Cardiac muscle cell (in vitro differentiated cells and primary cell): ENCODE measurements at regions not wholly inside any gene's neighbourhood (a gene's known extent, or its start where the extent isn't known, plus 50 kb on each side); places are given as distances from the start of the nearest gene placed in this dataset.
"Not testable (repeated sequence)": the region's sequence is repeated elsewhere in the genome, so short reads cannot be mapped to it uniquely, and the experiment has no call there.

Experiments
- DNase-seq, 2 donors: peaks; one replicate each; pipeline versions ENCODE4 v3.0.0 to v3.0.0-alpha.2; 2010 to 2017; ENCODE audit warnings: low read depth in 1 of 2, low spot score in 1 of 2
- H3K27ac ChIP-seq: fragments of 200-600 bp; sonication (generic); 2 replicates; pipeline ENCODE4 v1.5.1; 2016
- H3K27me3 ChIP-seq: fragments of 200-600 bp; sonication (generic); 2 replicates; pipeline ENCODE4 v1.6.0; 2016; ENCODE audit warnings: control low read depth
- H3K36me3 ChIP-seq: fragments of 200-600 bp; sonication (generic); 2 replicates; pipeline ENCODE4 v1.5.1; 2016; ENCODE audit warnings: control low read depth
- H3K4me1 ChIP-seq: fragments of 200-600 bp; sonication (generic); 2 replicates; pipeline ENCODE4 v1.8.1; 2017; ENCODE audit warnings: low read depth, mild to moderate bottlenecking, mixed run types
- H3K4me3 ChIP-seq: fragments of 200-600 bp; sonication (generic); 2 replicates; pipeline ENCODE4 v1.5.1; 2016; ENCODE audit warnings: mild to moderate bottlenecking
- H3K9me3 ChIP-seq: fragments of 200-600 bp; sonication (generic); 2 replicates; pipeline ENCODE4 v1.5.1; 2017; ENCODE audit warnings: low read depth, mild to moderate bottlenecking, control low read depth

DNA sequence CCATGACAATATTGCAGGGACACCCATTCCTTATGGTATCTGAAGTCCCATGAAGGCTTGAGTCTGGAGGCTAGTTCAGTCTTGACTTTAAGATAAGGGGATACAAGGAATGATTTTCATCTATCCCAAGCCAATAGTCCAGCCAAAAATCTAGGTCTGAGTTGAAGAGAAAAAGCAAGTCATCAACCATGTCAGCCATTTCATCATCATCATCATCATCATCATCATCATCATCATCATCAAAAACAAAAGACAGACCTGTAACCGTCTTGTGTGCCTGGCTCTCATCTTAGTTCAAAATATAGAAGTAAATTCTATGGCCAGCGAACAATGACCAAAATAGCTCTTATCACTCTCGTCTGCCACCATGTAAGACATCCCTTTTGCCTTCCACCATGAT is 59.5 kb upstream of the FAM90A26 start:
- not testable (repeated sequence) for H3K9me3 ChIP-seq, DNase-seq, H3K27me3 ChIP-seq, H3K36me3 ChIP-seq, H3K27ac ChIP-seq, H3K4me1 ChIP-seq, H3K4me3 ChIP-seq

- not testable (repeated sequence) for H3K36me3 ChIP-seq, DNase-seq, H3K9me3 ChIP-seq, H3K27ac ChIP-seq, H3K4me1 ChIP-seq, H3K27me3 ChIP-seq, H3K4me3 ChIP-seq
Observed at GRCh38 chr4:9103148-9103524, 67.1 kb upstream of the FAM90A26 start.

DNA sequence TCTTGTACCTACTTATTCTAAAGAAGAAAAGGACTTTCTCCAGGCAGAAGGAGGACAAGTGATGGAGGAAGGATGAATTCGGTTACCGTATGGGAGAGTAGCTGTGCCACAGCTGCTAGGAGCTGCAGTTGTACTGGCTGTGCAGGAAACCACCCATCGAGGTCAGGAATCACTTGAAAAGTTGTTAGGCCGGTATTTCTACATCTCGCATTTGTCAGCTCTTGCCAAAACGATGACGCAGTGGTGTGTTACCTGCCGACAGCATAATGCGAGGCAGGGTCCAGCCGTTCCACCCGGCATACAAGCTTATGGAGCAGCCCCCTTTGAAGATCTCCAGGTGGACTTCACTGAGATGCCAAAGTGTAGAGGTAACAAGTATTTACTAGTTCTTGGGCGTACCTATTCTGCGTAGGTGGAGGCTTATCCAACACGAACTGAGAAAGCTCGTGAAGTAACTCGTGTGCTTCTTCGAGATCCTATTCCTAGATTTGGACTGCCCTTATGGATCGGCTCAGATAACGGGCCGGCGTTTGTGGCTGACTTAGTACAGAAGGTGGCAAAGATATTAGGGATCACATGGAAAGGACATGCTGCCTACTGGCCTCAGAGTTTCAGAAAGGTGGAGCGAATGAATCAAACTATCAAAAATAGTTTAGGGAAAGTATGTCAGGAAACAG is 67.6 kb upstream of the FAM90A26 start:
- not testable (repeated sequence) for DNase-seq, H3K9me3 ChIP-seq

DNA sequence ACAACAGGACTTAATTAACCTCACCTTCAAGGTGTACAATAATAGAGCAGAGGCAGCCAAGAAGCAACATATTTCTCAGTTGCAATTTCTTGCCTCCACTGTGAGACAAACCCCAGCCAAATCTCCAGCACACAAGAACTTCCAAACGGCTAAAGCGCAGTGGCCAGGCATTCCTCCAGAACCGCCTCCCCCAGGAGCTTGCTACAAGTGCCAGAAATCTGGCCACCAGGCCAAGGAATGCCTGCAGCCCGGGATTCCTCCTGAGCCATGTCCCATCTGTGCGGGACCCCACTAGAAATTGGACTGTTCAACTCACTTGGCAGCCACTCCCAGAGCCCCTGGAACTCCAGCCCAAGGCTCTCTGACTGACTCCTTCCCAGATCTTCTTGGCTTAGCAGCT is 73.9 kb upstream of the FAM90A26 start:
- not testable (repeated sequence) for H3K36me3 ChIP-seq, H3K27me3 ChIP-seq, H3K9me3 ChIP-seq, H3K27ac ChIP-seq, DNase-seq, H3K4me3 ChIP-seq, H3K4me1 ChIP-seq

More for the DNA sequence above, 67.6 kb upstream of the FAM90A26 start:
- not testable (repeated sequence) for H3K27ac ChIP-seq, H3K4me3 ChIP-seq, H3K36me3 ChIP-seq, H3K27me3 ChIP-seq, H3K4me1 ChIP-seq

DNA sequence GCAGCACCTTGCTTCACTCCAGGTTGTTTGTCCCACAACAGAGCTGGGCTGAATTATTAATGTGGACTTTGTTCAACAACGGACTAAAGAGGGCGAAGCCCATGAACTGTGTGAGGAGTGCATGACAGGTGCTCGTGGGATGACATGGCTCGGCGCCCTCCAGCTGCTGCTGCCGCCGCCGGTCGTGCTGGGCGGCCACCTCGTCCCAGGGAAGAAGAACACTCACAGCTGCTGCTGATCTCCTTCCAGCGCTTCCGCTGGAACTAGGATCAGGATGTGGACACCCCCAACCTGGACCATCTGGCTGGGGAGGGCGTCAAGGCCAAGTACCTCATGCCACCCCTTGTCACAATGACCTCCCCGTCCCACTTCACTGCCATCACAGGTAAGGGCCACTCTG is 91.4 kb upstream of the FAM90A26 start:
- not testable (repeated sequence) for H3K36me3 ChIP-seq, DNase-seq

DNA sequence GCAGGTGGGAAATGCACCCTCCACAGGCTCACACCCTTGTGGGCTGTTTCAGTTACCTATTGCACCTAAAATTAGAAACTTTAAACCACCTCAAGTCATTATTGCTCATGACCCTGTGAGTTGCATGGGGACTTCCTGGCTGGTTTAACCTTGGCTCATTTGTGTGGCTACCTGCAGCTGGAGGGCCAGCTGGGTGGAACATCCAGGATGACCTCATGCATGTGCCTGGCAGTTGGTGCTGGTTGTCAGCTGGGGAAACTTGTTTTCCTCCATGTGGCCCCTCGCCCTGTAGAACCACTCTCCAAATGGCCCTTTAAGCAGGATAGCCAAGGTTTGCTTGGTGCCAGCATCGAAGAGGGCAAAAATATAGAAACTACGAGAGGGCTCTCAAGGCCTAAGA is 93.2 kb upstream of the FAM90A26 start:
- not testable (repeated sequence) for H3K4me3 ChIP-seq, H3K36me3 ChIP-seq, DNase-seq, H3K27me3 ChIP-seq, H3K9me3 ChIP-seq, H3K27ac ChIP-seq, H3K4me1 ChIP-seq

More for the DNA sequence above, 91.4 kb upstream of the FAM90A26 start:
- not testable (repeated sequence) for H3K27me3 ChIP-seq, H3K27ac ChIP-seq, H3K4me3 ChIP-seq, H3K9me3 ChIP-seq, H3K4me1 ChIP-seq

DNA sequence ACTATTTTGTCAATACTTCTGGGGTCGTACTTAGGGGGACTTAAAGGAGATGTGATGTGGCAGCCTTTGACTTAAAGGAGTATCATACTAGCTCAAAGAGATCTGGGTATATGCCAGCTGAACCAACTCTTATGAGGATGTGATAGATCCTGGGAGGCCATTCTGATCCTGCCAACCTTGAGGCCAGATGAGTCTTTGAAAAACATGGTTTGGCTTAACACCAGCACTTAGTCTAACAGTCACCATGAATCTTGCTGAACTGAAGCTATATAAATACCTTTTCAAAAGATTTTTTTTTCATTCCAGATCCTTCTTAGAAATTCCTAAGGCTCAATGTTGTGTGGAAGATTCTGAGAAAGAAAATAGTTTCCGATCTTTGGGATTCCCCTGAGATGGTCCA is 93.7 kb upstream of the FAM90A26 start:
- not testable (repeated sequence) for H3K36me3 ChIP-seq, H3K4me1 ChIP-seq, DNase-seq, H3K4me3 ChIP-seq, H3K27ac ChIP-seq, H3K9me3 ChIP-seq, H3K27me3 ChIP-seq

DNA sequence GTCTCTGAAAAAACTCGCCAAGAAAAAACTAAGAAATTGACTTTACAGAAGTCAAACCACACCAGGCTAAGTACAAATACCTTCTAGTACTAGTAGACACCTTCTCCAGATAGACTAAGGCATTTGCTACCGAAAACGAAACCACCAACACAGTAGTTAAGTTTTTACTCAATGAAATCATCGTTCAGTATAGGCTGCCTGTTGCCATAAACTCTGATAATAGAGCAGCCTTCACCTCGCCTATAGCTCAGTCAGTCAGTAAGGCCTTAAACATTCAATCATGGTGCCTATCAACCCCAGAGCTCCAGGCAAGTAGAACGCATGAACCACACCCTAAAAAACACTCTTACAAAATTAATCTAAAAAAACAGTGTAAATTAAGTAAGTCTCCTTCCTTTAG is 96.8 kb upstream of the FAM90A26 start:
- DNase-seq, H3K36me3 ChIP-seq, H3K4me3 ChIP-seq, H3K9me3 ChIP-seq, H3K27me3 ChIP-seq, H3K4me1 ChIP-seq, H3K27ac ChIP-seq: not testable (repeated sequence)

- not testable (repeated sequence) for H3K36me3 ChIP-seq, H3K9me3 ChIP-seq, DNase-seq, H3K27ac ChIP-seq, H3K4me3 ChIP-seq, H3K27me3 ChIP-seq, H3K4me1 ChIP-seq
Observed at GRCh38 chr4:9072521-9073220, 97.5 kb upstream of the FAM90A26 start.

DNA sequence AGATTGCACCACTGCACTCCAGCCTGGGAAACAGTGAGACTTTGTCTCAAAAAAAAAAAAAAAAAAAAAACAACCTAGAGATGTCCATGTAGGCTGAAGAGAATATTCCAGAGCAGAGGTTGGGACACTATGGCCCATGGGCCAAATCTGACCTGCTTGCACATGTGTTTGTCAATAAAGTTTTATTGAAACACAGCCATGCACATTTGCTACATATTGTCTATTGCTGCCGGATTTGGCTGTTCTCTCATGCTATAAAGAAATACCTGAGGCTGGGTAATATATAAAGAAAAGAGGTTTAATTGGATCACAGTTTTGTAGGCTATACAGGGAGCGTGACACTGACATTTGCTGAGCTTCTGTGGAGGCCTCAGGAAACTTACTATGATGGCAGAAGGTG is 102.3 kb upstream of the FAM90A26 start:
- not testable (repeated sequence) for H3K27ac ChIP-seq, H3K36me3 ChIP-seq, H3K4me3 ChIP-seq, H3K27me3 ChIP-seq, DNase-seq, H3K9me3 ChIP-seq, H3K4me1 ChIP-seq

DNA sequence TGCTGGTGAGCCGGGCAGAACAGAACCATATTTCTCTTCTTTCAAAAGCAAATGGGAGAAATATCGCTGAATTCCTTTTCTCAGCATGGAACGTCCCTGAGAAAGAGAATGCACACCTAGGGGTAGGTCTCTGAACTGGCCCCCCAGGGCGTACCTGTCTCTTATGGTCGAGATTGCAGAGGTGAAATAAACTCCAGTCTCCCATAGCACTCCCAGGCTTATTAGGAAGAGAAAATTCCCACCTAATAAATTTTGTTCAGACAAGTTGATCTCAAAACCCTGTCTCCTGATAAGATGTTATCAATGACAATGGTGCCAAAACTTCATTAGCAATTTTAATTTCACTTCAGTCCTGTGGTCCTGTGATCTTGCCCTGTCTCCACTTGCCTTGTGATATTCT is 106.6 kb upstream of the FAM90A26 start:
- H3K9me3 ChIP-seq, H3K27ac ChIP-seq, H3K27me3 ChIP-seq, DNase-seq, H3K36me3 ChIP-seq, H3K4me3 ChIP-seq, H3K4me1 ChIP-seq: not testable (repeated sequence)

GRCh38 chr4:9024866-9025265 is 145.3 kb upstream of the FAM90A26 start:
- not testable (repeated sequence) for H3K4me3 ChIP-seq, H3K4me1 ChIP-seq, H3K27ac ChIP-seq, DNase-seq, H3K9me3 ChIP-seq, H3K27me3 ChIP-seq, H3K36me3 ChIP-seq

GRCh38 chr4:9009792-9010191 is 138.2 kb upstream of the HMX1 start:
- H3K4me1 ChIP-seq, H3K9me3 ChIP-seq, H3K27ac ChIP-seq, H3K4me3 ChIP-seq, H3K27me3 ChIP-seq, H3K36me3 ChIP-seq, DNase-seq: not testable (repeated sequence)

GRCh38 chr4:9008407-9008806 is 136.8 kb upstream of the HMX1 start:
- H3K4me3 ChIP-seq, H3K27me3 ChIP-seq, H3K4me1 ChIP-seq, H3K9me3 ChIP-seq, H3K27ac ChIP-seq, DNase-seq, H3K36me3 ChIP-seq: not testable (repeated sequence)

DNA sequence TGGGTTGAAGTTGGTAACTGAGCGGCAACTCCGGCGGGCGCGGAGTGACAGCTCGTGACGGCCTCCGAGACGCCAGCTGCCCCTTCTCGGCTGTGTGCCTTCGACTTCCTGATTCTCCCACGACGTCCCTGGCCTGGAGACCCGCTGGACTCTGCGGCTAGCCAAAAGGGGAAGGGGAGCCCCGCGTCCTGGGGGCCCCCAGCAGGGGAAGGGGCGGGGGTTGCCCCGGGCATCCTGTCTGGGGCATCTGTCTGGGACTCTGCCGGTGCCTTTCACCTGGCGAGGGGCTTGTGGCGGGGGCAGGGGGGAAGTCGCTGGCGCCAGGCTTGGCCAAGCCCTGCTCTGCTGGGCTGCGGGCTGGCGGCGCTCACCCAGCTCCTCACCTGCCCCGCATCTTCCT is 129.5 kb upstream of the HMX1 start:
- not testable (repeated sequence) for H3K4me3 ChIP-seq, H3K9me3 ChIP-seq, H3K4me1 ChIP-seq, H3K36me3 ChIP-seq, H3K27ac ChIP-seq
- peak in 1 of 2 donors; percentile 1 for DNase-seq
- H3K27me3 ChIP-seq = peaks cover 12% of the 10 kb centered on the region
